IMR-90 (cell line): ENCODE measurements at regions not wholly inside any gene's neighbourhood (a gene's known extent, or its start where the extent isn't known, plus 50 kb on each side); places are given as distances from the start of the nearest gene placed in this dataset.

ENCODE experiments used
- ATAC-seq: fragments of 200-7000 bp; cut with Tn5 transposase; 2 replicates; pipeline ENCODE4 v1.9.1; 2020; ENCODE audit warnings: low read depth, mild to moderate bottlenecking, moderate library complexity
- BruUV-seq: library from RNA; stranded (reverse); fragments of 400-500 nt; replicated peaks from 2 replicates; lab custom pipeline; 2021; lab: Mats Ljungman, UMichigan
- CTCF ChIA-PET: fragments of 300-600 bp; formaldehyde crosslinking; extraction: SDS; loops from one replicate; lab custom pipeline; 2021; ENCODE audit warnings: antibody characterized with exemption; lab: Yijun Ruan, JAX
- POLR2A ChIA-PET: fragments of 300-600 bp; sonication (Branson Sonifier 250); formaldehyde crosslinking; loops from one replicate; lab custom pipeline; 2022; ENCODE audit warnings: antibody characterized with exemption; ENCODE audit not compliant: unreplicated experiment; lab: Charles Lee
- DNase-seq: peaks from one replicate; pipeline ENCODE4 v3.0.0; 2013
- H2AFZ ChIP-seq: replicated peaks from 2 replicates; pipeline ENCODE3; 2013; ENCODE audit warnings: low read length, mild to moderate bottlenecking; ENCODE audit not compliant: poor library complexity
- H2AK5ac ChIP-seq: 2 replicates; pipeline ENCODE4 v1.6.1; 2013; ENCODE audit warnings: low read depth, low read length, inconsistent platforms
- H2AK9ac ChIP-seq: replicated peaks from 2 replicates; pipeline ENCODE3; 2013; ENCODE audit warnings: mild to moderate bottlenecking, low read depth, low read length, moderate library complexity; ENCODE audit not compliant: poor library complexity
- H2BK120ac ChIP-seq: 2 replicates; pipeline ENCODE4 v1.6.1; 2013; ENCODE audit warnings: low read depth, low read length, inconsistent platforms
- H2BK15ac ChIP-seq: 3 replicates; pipeline ENCODE4 v1.6.1; 2013; ENCODE audit warnings: low read depth, low read length, inconsistent platforms
- H2BK20ac ChIP-seq: 2 replicates; pipeline ENCODE4 v1.6.1; 2013; ENCODE audit warnings: low read depth, mild to moderate bottlenecking, inconsistent platforms, low read length, moderate library complexity
- H2BK5ac ChIP-seq: 2 replicates; pipeline ENCODE4 v1.6.1; 2013; ENCODE audit warnings: mild to moderate bottlenecking, low read depth, low read length, inconsistent platforms; ENCODE audit not compliant: poor library complexity, severe bottlenecking
- H3K14ac ChIP-seq: replicated peaks from 2 replicates; pipeline ENCODE4 v1.6.1; 2013; ENCODE audit warnings: low read depth, low read length, inconsistent platforms
- H3K18ac ChIP-seq: 2 replicates; pipeline ENCODE4 v1.6.1; 2013; ENCODE audit warnings: low read depth, low read length, control low read depth
- H3K23ac ChIP-seq: 2 replicates; pipeline ENCODE4 v1.6.1; 2013; ENCODE audit warnings: low read depth, low read length, inconsistent platforms
- H3K27ac ChIP-seq: 2 replicates; pipeline ENCODE4 v1.5.1; 2013; ENCODE audit warnings: mild to moderate bottlenecking, control low read depth, low read length; ENCODE audit not compliant: insufficient read depth
- H3K27me3 ChIP-seq: 2 replicates; pipeline ENCODE4 v1.6.1; 2013; ENCODE audit warnings: low read length; ENCODE audit not compliant: control insufficient read depth, insufficient read depth
- H3K36me3 ChIP-seq: 2 replicates; pipeline ENCODE4 v1.6.1; 2013; ENCODE audit warnings: low read length, mixed read lengths; ENCODE audit not compliant: control insufficient read depth, insufficient read depth
- H3K4ac ChIP-seq: 2 replicates; pipeline ENCODE4 v1.6.1; 2013; ENCODE audit warnings: low read depth, low read length, inconsistent platforms
- H3K4me1 ChIP-seq: 2 replicates; pipeline ENCODE4 v1.6.1; 2013; ENCODE audit warnings: low read length, mixed read lengths; ENCODE audit not compliant: control insufficient read depth, insufficient read depth
- H3K4me2 ChIP-seq: 2 replicates; pipeline ENCODE4 v1.6.1; 2013; ENCODE audit warnings: low read depth, mild to moderate bottlenecking, control low read depth, low read length, moderate library complexity
- H3K4me3 ChIP-seq: 2 replicates; pipeline ENCODE4 v1.5.1; 2013; ENCODE audit warnings: low read depth, mild to moderate bottlenecking, control low read depth, low read length, moderate library complexity; ENCODE audit not compliant: insufficient read depth
- H3K56ac ChIP-seq: 2 replicates; pipeline ENCODE4 v1.6.1; 2013; ENCODE audit warnings: low read length, inconsistent platforms; ENCODE audit not compliant: insufficient read depth; ENCODE audit errors: extremely low read depth
- H3K79me1 ChIP-seq, 2 experiments: 2 replicates each; pipeline ENCODE4 v1.6.1; 2013; ENCODE audit warnings: low read length in 2 of 2, inconsistent platforms in 1 of 2, low read depth in 1 of 2
- H3K9ac ChIP-seq: 2 replicates; pipeline ENCODE4 v1.6.1; 2013; ENCODE audit warnings: low read depth, low read length, control low read depth
- H3K9me1 ChIP-seq: 2 replicates; pipeline ENCODE4 v1.6.1; 2013; ENCODE audit warnings: low read length, inconsistent platforms; ENCODE audit not compliant: insufficient read depth
- H3K9me3 ChIP-seq: 2 replicates; pipeline ENCODE4 v1.6.1; 2013; ENCODE audit warnings: low read length; ENCODE audit not compliant: control insufficient read depth, insufficient read depth
- H4K20me1 ChIP-seq: 2 replicates; pipeline ENCODE4 v1.6.1; 2013; ENCODE audit warnings: low read length, inconsistent platforms; ENCODE audit not compliant: insufficient read depth
- H4K5ac ChIP-seq: 2 replicates; pipeline ENCODE4 v1.6.1; 2013; ENCODE audit warnings: mild to moderate bottlenecking, low read depth, low read length, control low read depth
- H4K8ac ChIP-seq, 2 experiments: 2 replicates each; pipeline ENCODE4 v1.6.1; 2013; ENCODE audit warnings: low read depth in 2 of 2, low read length in 2 of 2, control low read depth in 1 of 2, inconsistent platforms in 1 of 2
- H4K91ac ChIP-seq: 2 replicates; pipeline ENCODE4 v1.6.1; 2013; ENCODE audit warnings: low read depth, low read length, inconsistent platforms; ENCODE audit not compliant: insufficient read depth
- BHLHE40 ChIP-seq: fragments of 150-350 bp; IDR thresholded peaks from 2 replicates; pipeline ENCODE4 v1.6.1; 2016; ENCODE audit warnings: mild to moderate bottlenecking, low read depth, low read length
- CHD1 ChIP-seq: IDR thresholded peaks from 2 replicates; pipeline ENCODE4 v1.6.1; 2012; ENCODE audit warnings: low read depth, low read length, improper control_type of control experiment
- CTCF ChIP-seq: conservative IDR thresholded peaks from 2 replicates; pipeline ENCODE4 v1.5.1; 2012; ENCODE audit warnings: mild to moderate bottlenecking, low read depth, low read length, improper control_type of control experiment
- MAZ ChIP-seq: IDR thresholded peaks from 2 replicates; pipeline ENCODE4 v1.6.1; 2012; ENCODE audit warnings: low read depth, mild to moderate bottlenecking, low read length, improper control_type of control experiment, moderate library complexity, borderline replicate concordance
- RFX5 ChIP-seq: IDR thresholded peaks from 2 replicates; pipeline ENCODE4 v1.8.0; 2012; ENCODE audit warnings: low read depth, mild to moderate bottlenecking, low read length, moderate library complexity
- SMC3 ChIP-seq: fragments of 150-350 bp; IDR thresholded peaks from 2 replicates; pipeline ENCODE4 v1.6.1; 2016; ENCODE audit warnings: low read depth, mild to moderate bottlenecking, antibody characterized with exemption, low read length, moderate library complexity
- whole genome bisulfite sequencing, 2 experiments: methylation state at CpG; one replicate each; pipeline versions ENCODE4 v1.1.5 to v1.1.7; 2013; ENCODE audit warnings: missing lambda C conversion rate in 2 of 2; ENCODE audit not compliant: insufficient read length in 1 of 2; ENCODE audit errors: extremely low coverage in 2 of 2; 5-methylcytosine and 5-hydroxymethylcytosine counted together
- dilution Hi-C: fragments of 300-500 bp; cut with HindIII; formaldehyde crosslinking; loops from one replicate; pipeline ENCODE4 v1.14.3; 2018; ENCODE audit warnings: low sequenced_read_pairs; ENCODE audit not compliant: unreplicated experiment
- in situ Hi-C: fragments of 300-500 bp; cut with MboI; formaldehyde crosslinking; loops from 3 replicates; pipeline ENCODE4 v1.14.3; 2019; ENCODE audit warnings: low sequenced_read_pairs, inconsistent platforms, mixed read lengths
- intact Hi-C: fragments of 100-400 bp; cut with micrococcal nuclease; formaldehyde crosslinking; loops from 2 replicates; pipeline ENCODE4 v1.10.0; 2022

- Histone ChIP-seq H2AFZ (no peak overlapping the region), H3K14ac (no peak overlapping the region), H3K27ac (no peak overlapping the region), H4K20me1 (no peaks in the 10 kb centered on the region), H2BK120ac (no peak overlapping the region), H3K27me3 (no peaks in the 10 kb centered on the region), H3K4me2 (no peak overlapping the region), H2BK15ac (no peak overlapping the region), H3K9me3 (no peaks in the 10 kb centered on the region), H3K36me3 (no peaks in the 10 kb centered on the region), H3K79me1 (no peaks in the 10 kb centered on the region), H2AK5ac (no peak overlapping the region), H4K91ac (no peak overlapping the region), H3K4ac (no peak overlapping the region), H3K18ac (no peak overlapping the region), H3K9me1 (no peaks in the 10 kb centered on the region), H3K9ac (no peak overlapping the region), H4K8ac (no peak overlapping the region), H3K4me1 (peaks cover 1% of the 10 kb centered on the region; the same call in 1 of the 2 replicates), H2BK20ac (no peak overlapping the region), H3K4me3 (no peak overlapping the region), H3K23ac (no peak overlapping the region), H4K5ac (no peak overlapping the region), H3K56ac (no peak overlapping the region), H2AK9ac (no peak overlapping the region), H2BK5ac (no peak overlapping the region)
- BruUV-seq, result no TSS peak
- ChIA-PET POLR2A (no interaction called here), CTCF (interaction anchor here (0.8 kb wide), 1 partner anchor 1678 kb away, joined by 3 read pairs; no protein-coding TSS in a partner anchor)
- TF ChIP-seq CHD1 (no peak), RFX5 (no peak), BHLHE40 (no peak), CTCF (no peak), MAZ (no peak), SMC3 (no peak)
- WGBS, 2 experiments, result no CpG with 5 or more reads among the region's 3 CpGs
- ATAC-seq, result no peak
- in situ Hi-C loops, result no loop called here
- dilution Hi-C loops, result no loop called here
- no peak for DNase-seq
- intact Hi-C loops, result no loop called here
These were observed 107.6 kb upstream of the ZNF644 start for GRCh38 chr1:91129458-91129857.
